ENCODE measurements at regions not wholly inside any gene's neighbourhood (a gene's known extent, or its start where the extent isn't known, plus 50 kb on each side); places are given as distances from the start of the nearest gene placed in this dataset.

DNA sequence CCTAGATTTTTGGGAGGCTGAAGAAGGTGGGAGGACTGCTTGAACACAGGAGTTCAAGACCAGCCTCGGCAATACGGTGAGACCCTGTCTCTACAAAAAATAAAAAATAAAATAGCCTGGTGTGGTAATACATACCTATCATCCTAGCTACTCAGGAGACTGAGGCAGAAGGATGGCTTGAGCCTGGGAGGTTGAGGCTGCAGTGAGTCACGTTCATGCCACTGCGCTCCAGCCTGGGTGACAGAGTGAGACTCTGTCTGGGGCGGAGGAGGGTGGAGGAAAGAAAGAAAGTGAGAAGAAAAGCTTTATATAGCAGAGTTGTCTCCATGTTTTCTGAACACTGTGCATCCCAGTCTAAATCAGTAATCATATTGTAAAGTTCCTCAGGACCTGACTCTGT is 301.4 kb upstream of the CNTN6 start:
- Histone ChIP-seq H4K8ac (ENCODE audit: extremely low read depth, insufficient read depth, low read length) (no peak overlapping the region), H3K18ac (ENCODE audit: extremely low read depth, low read length) (no peak overlapping the region), H2BK120ac (replicated peaks; ENCODE audit: low read depth, low read length) (no peak overlapping the region), H3K4ac (replicated peaks; ENCODE audit: insufficient read length, low read depth, low read length) (no peak overlapping the region), H3K23me2 (ENCODE audit: low read depth, low read length) (no peaks in the 10 kb centered on the region), H3K36me3 (ENCODE audit: control insufficient read depth in 2 of 4, insufficient read depth in 4 of 4, low read length in 3 of 4) (no peaks in the 10 kb centered on the region), H3K79me1 (ENCODE audit: low read depth, low read length) (no peaks in the 10 kb centered on the region), H3K79me2 (ENCODE audit: control insufficient read depth in 1 of 2, insufficient read depth in 2 of 2, low read length in 2 of 2) (no peaks in the 10 kb centered on the region), H3K27ac (ENCODE audit: low read depth, low read length) (no peak overlapping the region), H2BK12ac (ENCODE audit: low read depth, low read length) (no peak overlapping the region), H3K56ac (replicated peaks; ENCODE audit: insufficient read length, low read depth, low read length) (no peak overlapping the region), H3K9ac (replicated peaks in 1 of 4; ENCODE audit: extremely low read depth in 1 of 4, low read depth in 3 of 4, low read length in 3 of 4) (no peak overlapping the region), H2BK5ac (ENCODE audit: low read depth, low read length) (no peak overlapping the region), H3K27me3 (replicated peaks in 1 of 4; ENCODE audit: control insufficient read depth in 3 of 4, extremely low read depth in 1 of 4, insufficient read depth in 3 of 4, low read length in 3 of 4) (no peaks in the 10 kb centered on the region), H2BK20ac (ENCODE audit: low read length) (no peak overlapping the region), H4K5ac (ENCODE audit: insufficient read length, low read depth, low read length) (no peak overlapping the region), H4K91ac (replicated peaks; ENCODE audit: insufficient read length, low read length) (no peak overlapping the region), H3K4me1 (replicated peaks in 1 of 4; ENCODE audit: control insufficient read depth in 3 of 4, insufficient read depth in 4 of 4, low read length in 3 of 4) (no peaks in the 10 kb centered on the region; a peak in 1 of 7 replicates), H2AFZ (ENCODE audit: low read length) (no peak overlapping the region), H2BK15ac (ENCODE audit: low read length) (no peak overlapping the region), H4K20me1 (replicated peaks in 1 of 2; ENCODE audit: control insufficient read depth in 1 of 2, insufficient read depth in 2 of 2, low read length in 2 of 2) (no peaks in the 10 kb centered on the region), H3K4me2 (ENCODE audit: insufficient read depth in 1 of 2, low read depth in 2 of 2, low read length in 2 of 2) (no peak overlapping the region), H2AK5ac (ENCODE audit: low read depth, low read length) (no peak overlapping the region), H3K9me3 (ENCODE audit: insufficient read depth in 2 of 2, low read depth in 1 of 2, low read length in 1 of 2) (no peaks in the 10 kb centered on the region), H3K14ac (ENCODE audit: insufficient read length) (no peak overlapping the region), H3K4me3 (ENCODE audit: extremely low read depth in 1 of 4, insufficient read depth in 2 of 4, low read depth in 3 of 4, low read length in 4 of 4) (no peak overlapping the region), H3K23ac (ENCODE audit: insufficient read length) (no peak overlapping the region)
- ChIA-PET CTCF (ENCODE audit: partially characterized antibody) (no interaction called here), POLR2A (ENCODE audit: partially characterized antibody) (no interaction called here)
- DNase-seq (ENCODE audit: low read depth in 1 of 2, low spot score in 2 of 2) (no peak), FAIRE-seq (no peak)
- 89% methylated on average over 5 of the region's 5 CpGs; no CpG with 5 or more reads in 1 of the 2 experiments for WGBS, 2 experiments (ENCODE audit: extremely low coverage in 1 of 2, insufficient coverage in 1 of 2, insufficient read length in 1 of 2, insufficient replicate concordance in 2 of 2, low coverage in 1 of 2, low lambda C conversion rate in 2 of 2, missing lambda C conversion rate in 1 of 2)
- TF ChIP-seq BCL11A (IDR thresholded peaks at IDR 0.05; ENCODE audit: low read depth in 2 of 2, low read length in 2 of 2) (no peak), JUND (IDR thresholded peaks at IDR 0.05; ENCODE audit: low read length) (no peak), CHD2 (IDR thresholded peaks at IDR 0.05; ENCODE audit: low read length) (no peak), ZNF274 (IDR thresholded peaks at IDR 0.05; ENCODE audit: borderline replicate concordance, extremely low read depth, low read length) (no peak), CBX8 (IDR thresholded peaks at IDR 0.05; ENCODE audit: borderline replicate concordance, low read depth, low read length) (no peak), SAP30 (IDR thresholded peaks at IDR 0.05; ENCODE audit: insufficient read depth, insufficient replicate concordance, low read length) (no peak), HDAC6 (IDR thresholded peaks at IDR 0.05; ENCODE audit: low read depth, low read length) (no peak), POLR2AphosphoS5 (IDR thresholded peaks at IDR 0.05; ENCODE audit: low read depth, low read length) (no peak), BRCA1 (IDR thresholded peaks at IDR 0.05; ENCODE audit: low read depth, low read length) (no peak), YY1 (IDR thresholded peaks at IDR 0.05; ENCODE audit: low read depth, low read length) (no peak)
- TF ChIP-seq, protein P1, sequence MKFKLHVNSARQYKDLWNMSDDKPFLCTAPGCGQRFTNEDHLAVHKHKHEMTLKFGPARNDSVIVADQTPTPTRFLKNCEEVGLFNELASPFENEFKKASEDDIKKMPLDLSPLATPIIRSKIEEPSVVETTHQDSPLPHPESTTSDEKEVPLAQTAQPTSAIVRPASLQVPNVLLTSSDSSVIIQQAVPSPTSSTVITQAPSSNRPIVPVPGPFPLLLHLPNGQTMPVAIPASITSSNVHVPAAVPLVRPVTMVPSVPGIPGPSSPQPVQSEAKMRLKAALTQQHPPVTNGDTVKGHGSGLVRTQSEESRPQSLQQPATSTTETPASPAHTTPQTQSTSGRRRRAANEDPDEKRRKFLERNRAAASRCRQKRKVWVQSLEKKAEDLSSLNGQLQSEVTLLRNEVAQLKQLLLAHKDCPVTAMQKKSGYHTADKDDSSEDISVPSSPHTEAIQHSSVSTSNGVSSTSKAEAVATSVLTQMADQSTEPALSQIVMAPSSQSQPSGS (IDR thresholded peaks at IDR 0.05; ENCODE audit: low read length): no peak
- TF ChIP-seq, protein P2, sequence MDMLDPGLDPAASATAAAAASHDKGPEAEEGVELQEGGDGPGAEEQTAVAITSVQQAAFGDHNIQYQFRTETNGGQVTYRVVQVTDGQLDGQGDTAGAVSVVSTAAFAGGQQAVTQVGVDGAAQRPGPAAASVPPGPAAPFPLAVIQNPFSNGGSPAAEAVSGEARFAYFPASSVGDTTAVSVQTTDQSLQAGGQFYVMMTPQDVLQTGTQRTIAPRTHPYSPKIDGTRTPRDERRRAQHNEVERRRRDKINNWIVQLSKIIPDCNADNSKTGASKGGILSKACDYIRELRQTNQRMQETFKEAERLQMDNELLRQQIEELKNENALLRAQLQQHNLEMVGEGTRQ (IDR thresholded peaks at IDR 0.05; ENCODE audit: low read length): no peak

Data from H1 (cell line).